MM.1S (cell line): ENCODE measurements at regions not wholly inside any gene's neighbourhood (a gene's known extent, or its start where the extent isn't known, plus 50 kb on each side); places are given as distances from the start of the nearest gene placed in this dataset.
"Not testable (repeated sequence)": the region's sequence is repeated elsewhere in the genome, so short reads cannot be mapped to it uniquely, and the experiment has no call there.

Experiments
- CTCF ChIP-seq: fragments of 300-600 bp; sonication (generic); IDR thresholded peaks from 2 replicates; pipeline ENCODE4 v1.5.1; 2016; ENCODE audit warnings: antibody characterized with exemption, low read length, mixed read lengths
- EZH2phosphoT487 ChIP-seq: fragments of 300-600 bp; sonication (generic); IDR thresholded peaks from 2 replicates; pipeline ENCODE4 v1.6.1; 2018; ENCODE audit warnings: antibody characterized with exemption, low read length

GRCh38 chr14:53837656-53838055 is 119.0 kb downstream of the BMP4 start:
- TF ChIP-seq CTCF, EZH2phosphoT487: not testable (repeated sequence)
